HG03066 (cell line): ENCODE measurements at regions not wholly inside any gene's neighbourhood (a gene's known extent, or its start where the extent isn't known, plus 50 kb on each side); places are given as distances from the start of the nearest gene placed in this dataset.

Experiments
- ATAC-seq: cut with Tn5 transposase; IDR thresholded peaks from one replicate; pipeline ENCODE4 v1.9.1; 2021; ENCODE audit warnings: low read depth; ENCODE audit not compliant: unreplicated experiment

GRCh38 chr11:112354364-112354763 lies 93.7 kb upstream of the PLET1 start:
- no peak for ATAC-seq

GRCh38 chr11:112355726-112356125 lies 95.1 kb upstream of the PLET1 start:
- no peak for ATAC-seq

- ATAC-seq, result no peak
Measured at GRCh38 chr11:112357488-112357887, 96.8 kb upstream of the PLET1 start.

- ATAC-seq, result no peak
Measured at GRCh38 chr11:112361396-112361795, 100.7 kb upstream of the PLET1 start.

- no peak for ATAC-seq
Measured at GRCh38 chr11:112363527-112363926, 102.9 kb upstream of the PLET1 start.

- no peak for ATAC-seq
Measured at GRCh38 chr11:112364962-112365481, 104.4 kb upstream of the PLET1 start.

- no peak for ATAC-seq
Measured at GRCh38 chr11:112366012-112366411, 105.4 kb upstream of the PLET1 start.

- no peak for ATAC-seq
Measured at GRCh38 chr11:112366777-112367176, 106.1 kb upstream of the PLET1 start.

GRCh38 chr11:112367461-112367860 lies 106.8 kb upstream of the PLET1 start:
- ATAC-seq, result no peak

GRCh38 chr11:112367895-112368294 lies 107.2 kb upstream of the PLET1 start:
- ATAC-seq, result no peak

GRCh38 chr11:112368381-112368780 lies 107.7 kb upstream of the PLET1 start:
- ATAC-seq, result no peak

GRCh38 chr11:112369374-112369773 lies 108.7 kb upstream of the PLET1 start:
- no peak for ATAC-seq

- no peak for ATAC-seq
Measured at GRCh38 chr11:112369916-112370315, 109.3 kb upstream of the PLET1 start.

- ATAC-seq, result no peak
Measured at GRCh38 chr11:112374486-112375140, 114.0 kb upstream of the PLET1 start.

- no peak for ATAC-seq
Measured at GRCh38 chr11:112377946-112378345, 117.3 kb upstream of the PLET1 start.

GRCh38 chr11:112380464-112380863 lies 119.8 kb upstream of the PLET1 start:
- no peak for ATAC-seq

- ATAC-seq, result no peak
Measured at GRCh38 chr11:112381578-112381977, 120.9 kb upstream of the PLET1 start.

- ATAC-seq, result no peak
Measured at GRCh38 chr11:112382561-112382960, 121.9 kb upstream of the PLET1 start.

GRCh38 chr11:112388496-112388895 lies 127.8 kb upstream of the PLET1 start:
- ATAC-seq, result no peak

- ATAC-seq, result no peak
Measured at GRCh38 chr11:112391086-112391485, 130.4 kb upstream of the PLET1 start.

- no peak for ATAC-seq
Measured at GRCh38 chr11:112392904-112393303, 132.2 kb upstream of the PLET1 start.

- ATAC-seq, result no peak
Measured at GRCh38 chr11:112394304-112394703, 133.6 kb upstream of the PLET1 start.

- ATAC-seq, result no peak
Measured at GRCh38 chr11:112396076-112396475, 135.4 kb upstream of the PLET1 start.
